H1 (cell line): ENCODE measurements at regions not wholly inside any gene's neighbourhood (a gene's known extent, or its start where the extent isn't known, plus 50 kb on each side); places are given as distances from the start of the nearest gene placed in this dataset.

ENCODE experiments used
- CTCF ChIA-PET: fragments of 300-600 bp; sonication (Branson Sonifier 250); formaldehyde crosslinking; loops from one replicate; lab custom pipeline; 2021; ENCODE audit not compliant: partially characterized antibody; lab: Charles Lee
- POLR2A ChIA-PET: fragments of 300-600 bp; sonication (Branson Sonifier 250); formaldehyde crosslinking; loops from one replicate; lab custom pipeline; 2021; ENCODE audit warnings: inconsistent platforms; ENCODE audit not compliant: partially characterized antibody; lab: Charles Lee
- DNase-seq, 2 experiments: peaks; one replicate each; pipeline versions ENCODE4 v3.0.0 to v3.0.0-alpha.2; 2010 to 2022; ENCODE audit warnings: low spot score in 2 of 2, low read depth in 1 of 2, mixed read lengths in 1 of 2
- FAIRE-seq: peaks from 2 replicates; lab custom pipeline; 2011; peaks lifted over from hg19 to GRCh38; lab: Jason Lieb, UNC
- H2AFZ ChIP-seq: 2 replicates; pipeline ENCODE4 v1.8.1; 2012; ENCODE audit warnings: low read length, inconsistent platforms
- H2AK5ac ChIP-seq: 2 replicates; pipeline ENCODE4 v1.6.1; 2013; ENCODE audit warnings: low read depth, low read length
- H2BK120ac ChIP-seq: replicated peaks from 2 replicates; pipeline ENCODE3; 2013; ENCODE audit warnings: low read depth, low read length, inconsistent platforms
- H2BK12ac ChIP-seq: 2 replicates; pipeline ENCODE4 v1.6.1; 2013; ENCODE audit warnings: low read depth, low read length
- H2BK15ac ChIP-seq: 2 replicates; pipeline ENCODE4 v1.6.1; 2013; ENCODE audit warnings: low read length
- H2BK20ac ChIP-seq: 2 replicates; pipeline ENCODE4 v1.6.1; 2013; ENCODE audit warnings: low read length
- H2BK5ac ChIP-seq: 2 replicates; pipeline ENCODE4 v1.6.1; 2013; ENCODE audit warnings: low read depth, low read length
- H3K14ac ChIP-seq: 2 replicates; pipeline ENCODE4 v1.6.1; 2013; ENCODE audit warnings: inconsistent platforms; ENCODE audit not compliant: insufficient read length
- H3K18ac ChIP-seq: 2 replicates; pipeline ENCODE4 v1.6.1; 2013; ENCODE audit warnings: low read length; ENCODE audit errors: extremely low read depth
- H3K23ac ChIP-seq: 2 replicates; pipeline ENCODE4 v1.6.1; 2013; ENCODE audit warnings: inconsistent platforms; ENCODE audit not compliant: insufficient read length
- H3K23me2 ChIP-seq: 2 replicates; pipeline ENCODE4 v1.6.1; 2013; ENCODE audit warnings: low read depth, low read length
- H3K27ac ChIP-seq: 2 replicates; pipeline ENCODE4 v1.6.1; 2011; ENCODE audit warnings: low read depth, low read length, inconsistent platforms
- H3K27me3 ChIP-seq, 4 experiments: replicated peaks in 1 of 4; 1 replicate in 1 of 4; 2 replicates in 3 of 4; pipeline versions ENCODE4 v1.6.1 to v1.8.1; 2011 to 2013; ENCODE audit warnings: low read length in 3 of 4, mild to moderate bottlenecking in 3 of 4, inconsistent platforms in 2 of 4, mixed read lengths in 2 of 4, moderate library complexity in 1 of 4; ENCODE audit not compliant: control insufficient read depth in 3 of 4, insufficient read depth in 3 of 4; ENCODE audit errors: extremely low read depth in 1 of 4
- H3K36me3 ChIP-seq, 4 experiments: 2 replicates each; pipeline versions ENCODE4 v1.6.1 to v1.8.1; 2011 to 2013; ENCODE audit warnings: mild to moderate bottlenecking in 4 of 4, low read length in 3 of 4, moderate library complexity in 2 of 4, control low read depth in 1 of 4, inconsistent platforms in 1 of 4; ENCODE audit not compliant: insufficient read depth in 4 of 4, control insufficient read depth in 2 of 4
- H3K4ac ChIP-seq: replicated peaks from 2 replicates; pipeline ENCODE3; 2013; ENCODE audit warnings: low read length, low read depth, mixed read lengths, inconsistent platforms; ENCODE audit not compliant: insufficient read length
- H3K4me1 ChIP-seq, 4 experiments: replicated peaks in 1 of 4; 1 replicate in 1 of 4; 2 replicates in 3 of 4; pipeline versions ENCODE4 v1.6.1 to v1.8.1; 2011 to 2013; ENCODE audit warnings: low read length in 3 of 4, inconsistent platforms in 2 of 4, mixed read lengths in 1 of 4; ENCODE audit not compliant: insufficient read depth in 4 of 4, control insufficient read depth in 3 of 4
- H3K4me2 ChIP-seq, 2 experiments: 2 replicates each; pipeline versions ENCODE4 v1.6.1 to v1.8.1; 2011 to 2013; ENCODE audit warnings: low read depth in 2 of 2, low read length in 2 of 2, control low read depth in 1 of 2, inconsistent platforms in 1 of 2, mild to moderate bottlenecking in 1 of 2; ENCODE audit not compliant: insufficient read depth in 1 of 2
- H3K4me3 ChIP-seq, 4 experiments: fragments of 200-600, 300-600 bp in 1 of 4; sonication (generic), shearing (Covaris generic), sonication (Bioruptor Twin) in 1 of 4; 2 replicates each; pipeline versions ENCODE4 v1.5.1 to v1.8.1; 2011 to 2016; ENCODE audit warnings: low read length in 4 of 4, low read depth in 3 of 4, control low read depth in 2 of 4, inconsistent platforms in 2 of 4, mild to moderate bottlenecking in 2 of 4, mixed read lengths in 1 of 4, moderate library complexity in 1 of 4; ENCODE audit not compliant: insufficient read depth in 2 of 4; ENCODE audit errors: extremely low read depth in 1 of 4
- H3K56ac ChIP-seq: replicated peaks from 2 replicates; pipeline ENCODE3; 2013; ENCODE audit warnings: low read depth, mild to moderate bottlenecking, mixed read lengths, low read length, inconsistent platforms; ENCODE audit not compliant: insufficient read length
- H3K79me1 ChIP-seq: 2 replicates; pipeline ENCODE4 v1.6.1; 2013; ENCODE audit warnings: low read depth, low read length, control low read depth
- H3K79me2 ChIP-seq, 2 experiments: 2 replicates each; pipeline versions ENCODE4 v1.6.1 to v1.8.1; 2012 to 2013; ENCODE audit warnings: low read length in 2 of 2, mild to moderate bottlenecking in 2 of 2, inconsistent platforms in 1 of 2; ENCODE audit not compliant: insufficient read depth in 2 of 2, control insufficient read depth in 1 of 2
- H3K9ac ChIP-seq, 4 experiments: replicated peaks in 1 of 4; 1 replicate in 1 of 4; 2 replicates in 3 of 4; pipeline versions ENCODE4 v1.6.1 to v1.8.1; 2011 to 2013; ENCODE audit warnings: low read depth in 3 of 4, low read length in 3 of 4, control low read depth in 2 of 4, mild to moderate bottlenecking in 2 of 4, moderate library complexity in 2 of 4, inconsistent platforms in 1 of 4; ENCODE audit errors: extremely low read depth in 1 of 4
- H3K9me3 ChIP-seq, 2 experiments: 2 replicates each; pipeline versions ENCODE4 v1.6.1 to v1.8.1; 2012 to 2013; ENCODE audit warnings: mild to moderate bottlenecking in 2 of 2, moderate library complexity in 2 of 2, control low read depth in 1 of 2, inconsistent platforms in 1 of 2, low read depth in 1 of 2, low read length in 1 of 2, mixed read lengths in 1 of 2; ENCODE audit not compliant: insufficient read depth in 2 of 2
- H4K20me1 ChIP-seq, 2 experiments: replicated peaks in 1 of 2; 2 replicates each; pipeline versions ENCODE3 to v1.8.1; 2011 to 2013; ENCODE audit warnings: inconsistent platforms in 2 of 2, low read length in 2 of 2, mild to moderate bottlenecking in 1 of 2; ENCODE audit not compliant: insufficient read depth in 2 of 2, control insufficient read depth in 1 of 2
- H4K5ac ChIP-seq: 2 replicates; pipeline ENCODE4 v1.6.1; 2013; ENCODE audit warnings: low read length, low read depth, mixed read lengths, inconsistent platforms; ENCODE audit not compliant: insufficient read length
- H4K8ac ChIP-seq: 2 replicates; pipeline ENCODE4 v1.8.0; 2013; ENCODE audit warnings: mild to moderate bottlenecking, moderate library complexity, low read length, inconsistent platforms; ENCODE audit not compliant: insufficient read depth; ENCODE audit errors: extremely low read depth
- H4K91ac ChIP-seq: replicated peaks from 2 replicates; pipeline ENCODE3; 2013; ENCODE audit warnings: low read length, mixed read lengths, inconsistent platforms; ENCODE audit not compliant: insufficient read length
- ASH2L ChIP-seq: fragments of 200-600, 300-600 bp; sonication (generic); IDR thresholded peaks from one replicate; pipeline ENCODE4 v1.7.1; 2017; ENCODE audit warnings: low read length
- CBX5 ChIP-seq: fragments of 300-800, 300-1000 bp; sonication (generic); IDR thresholded peaks from 2 replicates; pipeline ENCODE4 v1.7.1; 2016; ENCODE audit warnings: antibody characterized with exemption, low read length, low read depth
- CREB1 ChIP-seq: IDR thresholded peaks from 2 replicates; pipeline ENCODE4 v1.6.1; 2012; ENCODE audit warnings: inconsistent platforms
- EZH2 ChIP-seq: fragments of 200-600 bp; sonication (generic); IDR thresholded peaks from 2 replicates; pipeline ENCODE4 v1.7.1; 2012; ENCODE audit warnings: low read depth, mild to moderate bottlenecking, moderate library complexity, low read length, inconsistent platforms; ENCODE audit not compliant: severe bottlenecking
- GABPA ChIP-seq: IDR thresholded peaks from 2 replicates; pipeline ENCODE4 v1.6.1; 2011; ENCODE audit warnings: mild to moderate bottlenecking, low read length, moderate library complexity, borderline replicate concordance; ENCODE audit not compliant: insufficient read depth
- HDAC6 ChIP-seq: IDR thresholded peaks from one replicate; pipeline ENCODE4 v1.7.1; 2012; ENCODE audit warnings: low read depth, mild to moderate bottlenecking, inconsistent platforms, low read length, moderate library complexity
- JUND ChIP-seq: IDR thresholded peaks from 2 replicates; pipeline ENCODE4 v1.6.1; 2011; ENCODE audit warnings: mild to moderate bottlenecking, improper control_type of control experiment, low read length
- SP2 ChIP-seq: IDR thresholded peaks from 2 replicates; pipeline ENCODE4 v1.6.1; 2012; ENCODE audit warnings: mild to moderate bottlenecking, low read length, inconsistent platforms
- TAF7 ChIP-seq: optimal IDR thresholded peaks from 2 replicates; pipeline ENCODE3; 2011; ENCODE audit warnings: low read depth, mild to moderate bottlenecking, inconsistent platforms, low read length, moderate library complexity, borderline replicate concordance
- TBP ChIP-seq: IDR thresholded peaks from 2 replicates; pipeline ENCODE4 v1.6.1; 2011; ENCODE audit warnings: low read depth, low read length, improper control_type of control experiment
- TCF12 ChIP-seq: IDR thresholded peaks from 2 replicates; pipeline ENCODE4 v1.6.1; 2011; ENCODE audit warnings: low read depth, mild to moderate bottlenecking, low read length
- YY1 ChIP-seq: IDR thresholded peaks from 2 replicates; pipeline ENCODE4 v1.6.1; 2011; ENCODE audit warnings: low read depth, mild to moderate bottlenecking, low read length
- ZNF274 ChIP-seq: IDR thresholded peaks from 2 replicates; pipeline ENCODE4 v1.7.0; 2012; ENCODE audit warnings: low read length, borderline replicate concordance; ENCODE audit errors: extremely low read depth
- WGBS, 2 experiments: shearing (Covaris generic) in 1 of 2; methylation state at CpG; one replicate each; pipeline versions ENCODE4 v1.1.6 to v1.1.7; 2013 to 2015; ENCODE audit warnings: low lambda C conversion rate in 2 of 2, mixed read lengths in 2 of 2, inconsistent platforms in 1 of 2, low coverage in 1 of 2, missing lambda C conversion rate in 1 of 2; ENCODE audit not compliant: insufficient replicate concordance in 2 of 2, insufficient coverage in 1 of 2, insufficient read length in 1 of 2; ENCODE audit errors: extremely low coverage in 1 of 2, missing lambda C conversion rate in 1 of 2; 5-methylcytosine and 5-hydroxymethylcytosine counted together

- Histone ChIP-seq H4K5ac (no peak overlapping the region), H2BK120ac (no peak overlapping the region), H3K4me3 (no peak overlapping the region), H3K14ac (no peak overlapping the region), H3K27me3 (no peaks in the 10 kb centered on the region), H3K4ac (no peak overlapping the region), H3K9ac (no peak overlapping the region), H2BK20ac (no peak overlapping the region), H3K4me1 (no peaks in the 10 kb centered on the region), H3K36me3 (no peaks in the 10 kb centered on the region), H3K18ac (no peak overlapping the region), H3K79me1 (no peaks in the 10 kb centered on the region), H4K20me1 (no peaks in the 10 kb centered on the region), H2AK5ac (no peak overlapping the region), H4K91ac (no peak overlapping the region), H3K27ac (no peak overlapping the region), H4K8ac (no peak overlapping the region), H3K4me2 (no peak overlapping the region), H3K23me2 (no peaks in the 10 kb centered on the region), H2BK12ac (no peak overlapping the region), H3K23ac (no peak overlapping the region), H3K9me3 (no peaks in the 10 kb centered on the region), H3K79me2 (no peaks in the 10 kb centered on the region), H3K56ac (no peak overlapping the region), H2BK15ac (no peak overlapping the region), H2AFZ (no peak overlapping the region), H2BK5ac (no peak overlapping the region)
- FAIRE-seq (no peak), DNase-seq (no peak)
- CTCF ChIA-PET, result interaction anchor here (0.8 kb wide), 1 partner anchor 9 kb away, joined by 3 read pairs; no protein-coding TSS in a partner anchor
- no peak for TF ChIP-seq JUND
- TF ChIP-seq TBP, result no peak
- no peak for TF ChIP-seq SP2
- no peak for TF ChIP-seq EZH2
- TF ChIP-seq ZNF274, result no peak
- no peak for TF ChIP-seq HDAC6
- no peak for TF ChIP-seq CBX5
- TF ChIP-seq TCF12, result no peak
- no peak for TF ChIP-seq CREB1
- no peak for TF ChIP-seq TAF7
- no peak for TF ChIP-seq GABPA
- no peak for TF ChIP-seq ASH2L
- TF ChIP-seq YY1, result no peak
- WGBS, 2 experiments, result 72% methylated on average over 1 of the region's 1 CpG; no CpG with 5 or more reads in 1 of the 2 experiments
- POLR2A ChIA-PET, result no interaction called here
Observed at GRCh38 chr18:2302012-2302411, 269.3 kb downstream of the METTL4 start.
